ENCODE measurements at regions not wholly inside any gene's neighbourhood (a gene's known extent, or its start where the extent isn't known, plus 50 kb on each side); places are given as distances from the start of the nearest gene placed in this dataset.

GRCh38 chr16:16782153-16782552 lies 403.2 kb downstream of the NPIPA7 start:
- in situ Hi-C loops (cut with MboI; ENCODE audit: low pct_unique_long_range_greater_than_20kb in 2 of 9, low sequenced_read_pairs in 9 of 9, unreplicated experiment in 9 of 9): no loop called here
- ATAC-seq (replicated peaks in 6 of 8): no peak
- Histone ChIP-seq H3K4me3 (no peak overlapping the region), H3K27ac (no peak overlapping the region), H3K4me1 (replicated peaks in 1 of 2) (no peaks in the 10 kb centered on the region)
- WGBS, 10 experiments: 0 to 100% (median 67%) methylated on average over 1 to 4 of the region's 4 CpGs; no CpG with 5 or more reads in 1 of the 10 experiments

DNA sequence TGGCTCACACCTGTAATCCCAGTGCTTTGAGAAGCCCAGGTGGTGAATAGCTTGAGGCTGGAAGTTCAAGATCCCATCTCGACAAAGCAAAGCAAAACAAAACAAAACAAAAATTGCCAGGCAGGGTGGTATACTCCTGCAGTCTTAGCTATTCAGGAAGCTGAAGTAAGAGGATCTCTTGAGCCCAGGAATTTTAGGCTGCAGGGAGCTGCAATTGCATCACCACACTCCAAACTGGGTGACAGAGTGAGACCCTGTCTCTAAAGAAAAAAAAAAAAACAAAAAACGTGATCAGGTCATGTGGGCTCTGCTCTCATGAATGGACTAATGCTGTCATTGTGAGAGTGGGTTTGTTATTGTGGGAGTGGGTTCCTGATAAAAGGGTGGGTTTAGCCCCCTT lies 409.1 kb downstream of the NPIPA7 start:
- no peak overlapping the region for H3K4me3 ChIP-seq
- H3K4me1 ChIP-seq (replicated peaks in 1 of 2): no peaks in the 10 kb centered on the region
- H3K27ac ChIP-seq: no peak overlapping the region
- in situ Hi-C loops (cut with MboI; ENCODE audit: low pct_unique_long_range_greater_than_20kb in 2 of 9, low sequenced_read_pairs in 9 of 9, unreplicated experiment in 9 of 9): no loop called here
- WGBS, 10 experiments: 0 to 67% (median 42%) methylated on average over 1 to 2 of the region's 2 CpGs; no CpG with 5 or more reads in 3 of the 10 experiments
- peak in 2 of 8 experiments; percentile 32 to 39 for ATAC-seq (replicated peaks in 6 of 8)

DNA sequence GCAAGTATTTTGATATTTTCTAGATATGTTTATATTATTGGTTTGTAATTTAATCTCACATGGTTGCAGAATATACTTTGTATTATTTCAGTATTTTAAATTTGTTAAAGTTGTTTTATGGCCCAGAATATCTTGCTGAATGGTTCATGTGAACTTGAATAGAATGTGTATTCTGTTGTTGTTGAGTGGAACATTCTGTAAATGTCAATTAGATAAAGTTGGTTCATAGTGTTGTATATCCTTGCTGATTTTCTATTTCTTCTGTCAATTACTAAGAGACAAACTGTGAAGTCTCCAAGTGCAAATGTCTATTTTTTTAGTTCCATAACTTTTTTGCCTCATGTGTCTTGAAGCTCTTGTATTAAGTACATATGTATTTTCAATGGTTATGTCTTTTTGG lies 411.7 kb downstream of the NPIPA7 start:
- no peak for ATAC-seq (replicated peaks in 6 of 8)
- no peaks in the 10 kb centered on the region for H3K4me1 ChIP-seq (replicated peaks in 1 of 2)
- in situ Hi-C loops (cut with MboI; ENCODE audit: low pct_unique_long_range_greater_than_20kb in 2 of 9, low sequenced_read_pairs in 9 of 9, unreplicated experiment in 9 of 9): no loop called here
- H3K27ac ChIP-seq: no peak overlapping the region
- no peak overlapping the region for H3K4me3 ChIP-seq

DNA sequence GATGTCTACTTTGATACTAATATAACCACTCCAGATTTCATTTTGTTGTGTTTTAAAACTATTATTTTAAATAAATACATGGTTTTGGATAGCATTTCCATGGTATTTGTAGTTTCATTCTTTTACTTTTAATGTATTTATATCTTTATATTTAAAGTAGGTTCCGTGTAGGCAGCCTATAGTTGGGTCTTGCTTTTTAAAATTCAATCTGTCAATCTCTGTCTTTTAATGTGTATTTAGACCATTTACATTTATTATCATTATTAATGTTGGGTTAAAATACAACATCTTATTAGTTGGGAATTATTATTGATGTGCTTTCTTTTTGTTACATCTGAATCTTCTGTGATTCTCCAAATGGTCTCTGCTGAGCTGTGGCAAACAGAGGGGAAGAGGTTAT lies 412.1 kb downstream of the NPIPA7 start:
- no peak overlapping the region for H3K4me3 ChIP-seq
- 0 to 100% (median 56%) methylated on average over 1 of the region's 1 CpG; no CpG with 5 or more reads in 1 of the 10 experiments for WGBS, 10 experiments
- ATAC-seq (replicated peaks in 6 of 8): no peak
- no peak overlapping the region for H3K27ac ChIP-seq
- H3K4me1 ChIP-seq (replicated peaks in 1 of 2): no peaks in the 10 kb centered on the region
- in situ Hi-C loops (cut with MboI; ENCODE audit: low pct_unique_long_range_greater_than_20kb in 2 of 9, low sequenced_read_pairs in 9 of 9, unreplicated experiment in 9 of 9): no loop called here

DNA sequence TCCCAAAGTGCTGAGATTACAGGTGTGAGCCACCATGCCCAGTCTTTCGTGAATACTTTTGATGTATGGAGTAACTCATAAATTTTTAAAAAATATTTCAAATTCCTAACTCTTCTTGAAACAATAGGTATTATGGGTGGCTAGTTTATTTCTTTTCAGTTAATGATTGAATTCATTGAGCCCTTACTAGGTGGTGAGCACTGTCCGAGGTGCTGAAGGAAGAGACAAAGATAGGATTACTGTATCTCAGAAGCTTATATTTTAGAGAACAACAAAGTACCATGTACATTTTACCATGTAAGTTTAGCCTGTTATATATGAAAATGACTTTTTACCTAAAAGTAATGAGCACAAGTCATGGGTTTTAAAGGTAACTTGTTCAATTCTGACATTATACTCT lies 418.3 kb downstream of the NPIPA7 start:
- Histone ChIP-seq H3K4me1 (replicated peaks in 1 of 2) (no peaks in the 10 kb centered on the region), H3K27ac (no peak overlapping the region), H3K4me3 (no peak overlapping the region)
- no peak for ATAC-seq (replicated peaks in 6 of 8)
- in situ Hi-C loops (cut with MboI; ENCODE audit: low pct_unique_long_range_greater_than_20kb in 2 of 9, low sequenced_read_pairs in 9 of 9, unreplicated experiment in 9 of 9): no loop called here
- 0 to 100% (median 20%) methylated on average over 1 to 2 of the region's 2 CpGs; no CpG with 5 or more reads in 1 of the 10 experiments for WGBS, 10 experiments

DNA sequence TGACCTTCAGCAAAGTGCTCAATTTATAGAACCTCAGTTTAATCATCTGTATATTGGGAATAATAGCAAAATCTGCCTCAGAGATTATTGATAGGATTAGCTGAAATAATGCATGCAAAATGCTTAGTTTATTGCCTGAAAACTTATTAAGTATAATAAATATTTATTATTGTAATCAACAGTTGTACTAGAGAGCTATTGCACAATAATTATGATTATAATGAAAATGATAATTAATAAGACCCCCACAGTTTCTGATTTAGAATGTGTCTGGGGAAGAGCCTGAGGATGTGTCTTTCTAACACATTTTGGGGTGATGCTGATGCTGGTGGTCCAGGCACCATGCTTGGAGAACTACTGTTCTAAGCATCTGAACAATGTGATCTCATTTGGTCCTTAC lies 419.6 kb downstream of the NPIPA7 start:
- ATAC-seq (replicated peaks in 6 of 8): no peak
- no peak overlapping the region for H3K4me3 ChIP-seq
- no peak overlapping the region for H3K27ac ChIP-seq
- H3K4me1 ChIP-seq (replicated peaks in 1 of 2): no peaks in the 10 kb centered on the region
- in situ Hi-C loops (cut with MboI; ENCODE audit: low pct_unique_long_range_greater_than_20kb in 2 of 9, low sequenced_read_pairs in 9 of 9, unreplicated experiment in 9 of 9): no loop called here

DNA sequence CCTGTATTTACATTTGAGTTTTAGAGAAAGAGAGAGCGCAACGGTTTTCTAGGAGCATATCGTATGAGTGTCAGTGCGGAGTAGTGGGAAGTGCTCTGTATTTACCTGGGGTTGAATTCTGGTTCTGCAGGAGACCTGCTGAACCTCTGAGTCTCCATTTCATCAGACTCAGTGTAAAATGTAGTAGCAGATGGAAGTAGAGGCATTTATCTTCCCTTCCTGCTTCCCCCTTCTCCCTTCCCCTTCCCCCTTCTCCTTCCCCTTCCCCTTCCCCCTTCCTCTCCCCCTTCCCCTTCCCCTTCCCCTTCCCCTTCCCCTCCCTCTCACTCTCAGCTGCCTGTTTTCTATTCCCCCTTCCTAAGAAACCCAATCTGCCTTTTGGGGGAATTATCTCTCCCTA lies 426.9 kb downstream of the NPIPA7 start:
- Histone ChIP-seq H3K4me3 (no peak overlapping the region), H3K27ac (no peak overlapping the region), H3K4me1 (replicated peaks in 1 of 2) (no peaks in the 10 kb centered on the region)
- no peak for ATAC-seq (replicated peaks in 6 of 8)
- WGBS, 10 experiments: 60 to 92% (median 80%) methylated on average over 2 to 4 of the region's 4 CpGs; no CpG with 5 or more reads in 4 of the 10 experiments
- in situ Hi-C loops (cut with MboI; ENCODE audit: low pct_unique_long_range_greater_than_20kb in 2 of 9, low sequenced_read_pairs in 9 of 9, unreplicated experiment in 9 of 9): no loop called here

DNA sequence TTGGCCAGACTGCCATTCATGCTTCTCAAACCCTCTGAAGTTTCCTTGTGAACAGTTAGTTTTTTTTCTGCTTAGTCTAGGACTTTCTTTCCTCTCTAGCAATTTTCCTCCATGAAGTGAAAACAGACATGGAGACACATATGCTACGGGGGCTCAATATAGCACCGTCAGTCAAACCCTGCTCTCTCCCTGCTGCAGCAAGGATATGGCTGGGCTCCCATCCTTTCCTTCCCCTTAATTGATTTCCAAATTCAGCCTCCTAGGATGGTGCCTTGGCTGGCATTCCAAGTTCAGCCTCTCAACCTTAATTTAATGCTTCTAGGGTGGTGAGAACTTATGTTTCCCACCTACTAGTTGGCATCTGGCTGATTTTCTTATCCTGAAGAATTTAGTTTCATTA lies 436.7 kb downstream of the NPIPA7 start:
- Histone ChIP-seq H3K4me3 (no peak overlapping the region), H3K4me1 (replicated peaks in 1 of 2) (no peaks in the 10 kb centered on the region), H3K27ac (no peak overlapping the region)
- in situ Hi-C loops (cut with MboI; ENCODE audit: low pct_unique_long_range_greater_than_20kb in 2 of 9, low sequenced_read_pairs in 9 of 9, unreplicated experiment in 9 of 9): no loop called here
- 0 to 100% (median 75%) methylated on average over 1 to 2 of the region's 2 CpGs; no CpG with 5 or more reads in 3 of the 10 experiments for WGBS, 10 experiments
- ATAC-seq (replicated peaks in 6 of 8): no peak

DNA sequence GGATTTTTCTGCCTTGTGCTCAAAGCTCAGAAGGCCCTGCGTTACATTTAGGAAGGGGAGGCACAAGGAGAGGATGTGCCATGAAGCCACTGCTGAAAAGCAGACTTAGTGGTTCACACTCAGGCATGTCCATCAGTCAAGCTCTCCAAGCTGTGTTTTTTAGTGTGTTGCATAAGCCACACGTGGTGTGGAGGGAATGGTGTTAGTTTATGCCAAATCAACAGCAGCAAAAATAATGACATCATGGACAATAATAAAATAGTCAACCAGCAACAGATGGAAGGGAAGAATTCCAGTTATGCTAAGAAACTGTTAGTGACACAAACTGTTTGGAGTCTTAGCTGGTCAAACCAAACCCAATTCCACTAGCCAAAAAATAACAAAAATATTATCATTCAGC lies 438.3 kb downstream of the NPIPA7 start:
- ATAC-seq (replicated peaks in 6 of 8): no peak
- Histone ChIP-seq H3K4me3 (no peak overlapping the region), H3K27ac (no peak overlapping the region), H3K4me1 (replicated peaks in 1 of 2) (no peaks in the 10 kb centered on the region)
- WGBS, 10 experiments: 0 to 100% (median 69%) methylated on average over 1 to 2 of the region's 2 CpGs; no CpG with 5 or more reads in 3 of the 10 experiments
- in situ Hi-C loops (cut with MboI; ENCODE audit: low pct_unique_long_range_greater_than_20kb in 2 of 9, low sequenced_read_pairs in 9 of 9, unreplicated experiment in 9 of 9): no loop called here

- H3K4me1 ChIP-seq (replicated peaks in 1 of 2): no peaks in the 10 kb centered on the region
These were observed 442.3 kb downstream of the NPIPA7 start for GRCh38 chr16:16821261-16821660.

GRCh38 chr16:16828913-16829398 lies 450.0 kb downstream of the NPIPA7 start:
- Histone ChIP-seq H3K27ac (no peak overlapping the region), H3K4me1 (replicated peaks in 1 of 2) (no peaks in the 10 kb centered on the region), H3K4me3 (no peak overlapping the region)
- peak in 3 of 8 experiments; percentile 44 to 54 (median 50) for ATAC-seq (replicated peaks in 6 of 8)
- 0 to 71% (median 26%) methylated on average over 1 to 5 of the region's 6 CpGs; no CpG with 5 or more reads in 2 of the 10 experiments for WGBS, 10 experiments
- in situ Hi-C loops (cut with MboI; ENCODE audit: low pct_unique_long_range_greater_than_20kb in 2 of 9, low sequenced_read_pairs in 9 of 9, unreplicated experiment in 9 of 9): no loop called here

More at GRCh38 chr16:16821261-16821660, 442.3 kb downstream of the NPIPA7 start:
- ATAC-seq (replicated peaks in 6 of 8): no peak
- in situ Hi-C loops (cut with MboI; ENCODE audit: low pct_unique_long_range_greater_than_20kb in 2 of 9, low sequenced_read_pairs in 9 of 9, unreplicated experiment in 9 of 9): no loop called here
- Histone ChIP-seq H3K27ac (no peak overlapping the region), H3K4me3 (no peak overlapping the region)

DNA sequence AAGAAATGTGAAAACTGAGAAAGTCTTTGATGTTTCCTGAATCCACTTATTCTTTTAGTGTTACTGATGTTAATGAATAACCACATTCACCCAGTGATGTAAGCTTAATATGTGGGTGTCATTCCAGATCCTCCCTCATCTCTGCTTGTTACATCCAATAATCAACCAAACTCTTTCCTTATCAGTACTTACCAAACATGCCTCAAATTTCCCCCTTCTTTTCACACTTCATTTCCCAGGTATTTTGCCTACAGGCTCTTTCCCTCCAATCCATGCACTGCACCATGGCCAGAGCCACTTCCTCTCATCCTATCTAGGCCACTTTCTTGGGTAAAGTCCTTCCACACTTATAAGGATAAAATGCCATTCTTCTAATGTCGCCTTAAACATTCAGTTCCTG lies 451.5 kb downstream of the NPIPA7 start:
- WGBS, 10 experiments: 0 to 100% (median 19%) methylated on average over 1 of the region's 1 CpG; no CpG with 5 or more reads in 4 of the 10 experiments
- no peak for ATAC-seq (replicated peaks in 6 of 8)
- H3K27ac ChIP-seq: no peak overlapping the region
- no peaks in the 10 kb centered on the region for H3K4me1 ChIP-seq (replicated peaks in 1 of 2)
- in situ Hi-C loops (cut with MboI; ENCODE audit: low pct_unique_long_range_greater_than_20kb in 2 of 9, low sequenced_read_pairs in 9 of 9, unreplicated experiment in 9 of 9): no loop called here
- no peak overlapping the region for H3K4me3 ChIP-seq

DNA sequence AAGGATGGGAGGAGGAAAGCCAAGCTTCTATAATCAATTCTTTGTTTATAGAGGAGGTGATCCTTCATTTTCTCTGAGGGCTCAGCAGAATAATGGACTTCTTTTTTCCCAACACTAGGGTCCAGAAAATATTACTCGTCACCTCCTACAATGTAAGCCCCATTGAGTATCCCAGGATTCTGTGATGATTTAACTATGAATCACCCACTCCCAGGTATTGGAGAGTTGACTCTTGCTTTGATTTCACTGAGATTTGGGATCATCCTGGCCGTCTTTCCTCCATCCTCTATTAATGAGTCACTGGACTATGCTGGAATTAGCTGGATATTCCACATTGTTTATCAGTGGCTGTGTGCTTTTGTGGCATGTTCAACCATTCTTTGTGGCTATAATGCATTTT lies 452.0 kb downstream of the NPIPA7 start:
- ATAC-seq (replicated peaks in 6 of 8): no peak

DNA sequence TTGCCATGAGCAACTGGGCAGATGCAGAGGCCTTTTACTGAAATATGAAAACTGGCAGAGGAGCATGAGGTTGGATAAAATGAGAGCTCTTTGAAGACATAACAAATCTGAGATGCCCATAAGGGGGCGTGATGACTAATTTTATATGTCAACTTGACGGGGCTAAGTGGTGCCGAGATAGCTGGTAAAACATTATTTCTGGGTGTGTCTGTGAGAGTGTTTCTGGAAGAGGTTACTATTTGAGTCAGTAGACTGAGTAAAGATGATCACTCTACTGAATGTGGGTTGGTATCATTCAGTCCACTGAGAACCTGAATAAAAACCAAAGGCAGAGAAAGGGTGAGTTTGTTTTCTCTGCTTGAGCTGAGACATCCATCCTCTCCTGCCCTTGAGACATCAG lies 454.2 kb downstream of the NPIPA7 start:
- in situ Hi-C loops (cut with MboI; ENCODE audit: low pct_unique_long_range_greater_than_20kb in 2 of 9, low sequenced_read_pairs in 9 of 9, unreplicated experiment in 9 of 9): no loop called here
- no peak for ATAC-seq (replicated peaks in 6 of 8)
- WGBS, 10 experiments: 0 to 100% (median 83%) methylated on average over 1 to 3 of the region's 3 CpGs; no CpG with 5 or more reads in 1 of the 10 experiments
- H3K4me1 ChIP-seq (replicated peaks in 1 of 2): no peaks in the 10 kb centered on the region
- no peak overlapping the region for H3K27ac ChIP-seq
- no peak overlapping the region for H3K4me3 ChIP-seq

More for the DNA sequence above, 452.0 kb downstream of the NPIPA7 start:
- H3K27ac ChIP-seq: no peak overlapping the region
- in situ Hi-C loops (cut with MboI; ENCODE audit: low pct_unique_long_range_greater_than_20kb in 2 of 9, low sequenced_read_pairs in 9 of 9, unreplicated experiment in 9 of 9): no loop called here
- no peak overlapping the region for H3K4me3 ChIP-seq
- 0 to 100% (median 60%) methylated on average over 1 to 2 of the region's 2 CpGs; no CpG with 5 or more reads in 1 of the 10 experiments for WGBS, 10 experiments
- no peaks in the 10 kb centered on the region for H3K4me1 ChIP-seq (replicated peaks in 1 of 2)

Data from motor neuron (in vitro differentiated cells).